Progenitor cell of endocrine pancreas (in vitro differentiated cells): ENCODE measurements at regions not wholly inside any gene's neighbourhood (a gene's known extent, or its start where the extent isn't known, plus 50 kb on each side); places are given as distances from the start of the nearest gene placed in this dataset.
A peak's percentile ranks its signal among the peaks of the same experiment; 100 is the strongest.

Experiments
- DNase-seq: peaks from one replicate; pipeline ENCODE4 v3.0.0; 2021; ENCODE audit warnings: low spot score; ENCODE audit not compliant: unreplicated experiment
- H3K27ac Mint-ChIP-seq: 2 replicates; pipeline ENCODE4 v1.8.0; 2021; ENCODE audit warnings: mild to moderate bottlenecking, moderate library complexity, mixed read lengths
- H3K27me3 Mint-ChIP-seq: 2 replicates; pipeline ENCODE4 v1.8.0; 2021; ENCODE audit warnings: mixed read lengths
- H3K36me3 Mint-ChIP-seq: 2 replicates; pipeline ENCODE4 v1.8.0; 2022; ENCODE audit warnings: mixed read lengths; ENCODE audit not compliant: insufficient read depth
- H3K4me1 Mint-ChIP-seq: 2 replicates; pipeline ENCODE4 v1.8.0; 2021; ENCODE audit warnings: low read depth, mixed read lengths
- H3K4me3 Mint-ChIP-seq: 2 replicates; pipeline ENCODE4 v1.8.0; 2021; ENCODE audit warnings: low read depth, mild to moderate bottlenecking, moderate library complexity, mixed read lengths
- H3K9me3 Mint-ChIP-seq: 2 replicates; pipeline ENCODE4 v1.8.0; 2021; ENCODE audit warnings: low read depth, mixed read lengths
- CTCF ChIP-seq: fragments of 200-600 bp; sonication (generic); IDR thresholded peaks from one replicate; pipeline ENCODE4 v1.5.0; 2021; ENCODE audit warnings: antibody characterized with exemption, mild to moderate bottlenecking; ENCODE audit not compliant: unreplicated experiment

DNA sequence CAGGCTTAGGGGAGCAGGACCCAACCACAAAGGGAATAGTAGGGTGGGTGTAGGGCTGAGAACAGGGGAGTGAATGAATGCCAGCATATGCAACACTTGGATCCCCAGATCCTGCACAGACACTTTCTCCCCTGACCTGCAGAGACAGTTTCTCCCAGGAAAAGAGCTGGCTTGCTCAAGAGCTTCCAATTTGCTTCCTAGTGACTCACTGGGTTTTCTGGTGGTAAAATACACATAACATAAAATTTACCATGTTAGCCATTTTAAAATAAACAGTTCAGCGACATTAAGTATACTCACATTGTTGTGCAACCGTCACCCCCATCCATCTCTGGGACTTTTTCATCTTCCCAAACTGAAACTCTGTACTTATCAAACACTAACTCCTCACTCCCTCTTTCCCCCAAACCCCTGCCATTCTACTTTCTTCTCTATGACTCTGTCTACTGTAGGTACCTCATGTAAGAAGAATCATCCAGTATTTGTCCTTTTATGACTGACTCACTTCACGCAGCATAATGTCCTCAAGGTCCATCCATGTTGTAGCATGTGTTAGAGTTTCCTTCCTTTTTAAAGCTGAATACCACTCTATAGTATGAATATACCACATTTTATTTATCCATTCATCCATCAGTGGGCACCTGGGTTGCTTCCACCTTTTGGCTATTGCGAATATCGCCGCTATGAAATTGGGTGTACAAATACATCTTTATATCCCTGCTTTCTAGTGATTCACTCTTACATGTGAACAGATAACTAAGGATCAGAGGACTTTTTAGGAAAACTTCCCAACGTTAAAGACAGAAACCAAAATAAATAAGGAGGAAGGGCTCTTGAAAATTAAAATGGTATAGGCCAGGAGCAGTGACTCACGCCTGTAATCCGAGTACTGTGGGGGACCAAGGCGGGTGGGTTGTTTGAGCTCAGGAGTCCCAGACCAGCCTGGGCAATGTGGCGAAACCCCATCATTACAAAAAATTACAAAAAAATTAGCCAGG is 95.6 kb upstream of the TJP1 start:
- no peak for TF ChIP-seq CTCF
- H3K36me3 Mint-ChIP-seq, result no peaks in the 10 kb centered on the region
- H3K9me3 Mint-ChIP-seq, result no peaks in the 10 kb centered on the region
- no peak overlapping the region for H3K4me3 Mint-ChIP-seq
- H3K27me3 Mint-ChIP-seq, result peaks cover 14% of the 10 kb centered on the region
- peaks cover 35% of the 10 kb centered on the region for H3K4me1 Mint-ChIP-seq
- H3K27ac Mint-ChIP-seq, result no peak overlapping the region
- DNase-seq, result no peak

DNA sequence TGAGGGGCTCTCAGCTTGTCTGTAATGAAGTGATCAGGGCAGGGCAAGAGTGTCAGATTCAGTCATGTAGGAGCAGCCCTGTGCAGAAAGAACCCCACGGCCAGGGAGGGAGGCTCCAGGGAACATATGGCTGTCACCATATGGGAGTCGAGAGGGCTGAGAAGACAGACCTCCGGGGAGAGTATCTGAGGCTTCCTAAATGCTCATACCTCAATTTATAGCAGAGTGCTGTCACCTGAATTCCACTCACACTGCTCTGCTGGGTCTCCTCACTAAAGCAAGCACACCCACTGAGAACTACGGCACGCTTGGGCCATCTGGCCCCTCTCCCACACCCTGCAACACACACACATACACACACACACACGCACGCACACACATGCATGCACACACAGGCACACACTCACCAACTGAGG is 92.3 kb upstream of the TJP1 start:
- Mint-ChIP-seq H3K27me3 (peaks cover 11% of the 10 kb centered on the region), H3K27ac (peak overlapping the region; percentile 57), H3K4me3 (no peak overlapping the region), H3K9me3 (peaks cover 8% of the 10 kb centered on the region), H3K36me3 (no peaks in the 10 kb centered on the region), H3K4me1 (peaks cover 23% of the 10 kb centered on the region)
- no peak for TF ChIP-seq CTCF
- no peak for DNase-seq

DNA sequence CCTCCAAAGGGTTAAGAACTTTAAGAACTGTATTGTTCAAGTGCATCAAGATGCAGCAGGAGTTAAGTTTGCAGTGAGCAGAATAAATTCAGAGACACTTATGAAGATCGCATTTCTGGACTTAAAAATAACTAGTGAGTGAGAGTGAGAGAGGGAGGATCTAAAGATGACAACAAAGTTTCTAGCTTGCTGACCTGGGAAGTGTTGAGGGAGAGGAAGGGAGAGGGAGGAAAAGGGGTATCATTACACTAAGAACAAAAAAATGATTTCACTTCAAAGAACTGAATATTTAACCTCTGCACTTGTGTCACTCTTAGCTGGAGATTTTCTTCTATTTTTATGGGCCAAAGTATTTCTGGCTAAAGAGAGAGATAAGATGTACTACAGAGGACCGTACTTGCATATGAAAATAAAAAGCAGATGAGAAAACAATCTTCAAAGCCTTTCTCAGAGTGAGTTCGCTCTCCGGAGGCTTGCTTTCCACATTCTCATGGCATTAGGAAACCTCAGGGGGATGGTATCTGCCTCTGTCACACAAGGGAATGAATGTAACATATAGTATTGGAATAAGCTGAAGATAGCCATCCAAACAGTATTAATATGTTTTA is 91.4 kb upstream of the TJP1 start:
- Mint-ChIP-seq H3K27ac (no peak overlapping the region), H3K4me1 (peaks cover 20% of the 10 kb centered on the region), H3K4me3 (no peak overlapping the region)

GRCh38 chr15:29911705-29912104 is 89.4 kb upstream of the TJP1 start:
- no peaks in the 10 kb centered on the region for H3K27me3 Mint-ChIP-seq
- H3K9me3 Mint-ChIP-seq, result peaks cover 8% of the 10 kb centered on the region
- no peaks in the 10 kb centered on the region for H3K36me3 Mint-ChIP-seq
- no peak overlapping the region for H3K4me3 Mint-ChIP-seq
- DNase-seq, result no peak
- H3K4me1 Mint-ChIP-seq, result peaks cover 20% of the 10 kb centered on the region
- no peak for TF ChIP-seq CTCF
- H3K27ac Mint-ChIP-seq, result no peak overlapping the region

More for the DNA sequence above, 91.4 kb upstream of the TJP1 start:
- H3K27me3 Mint-ChIP-seq, result peaks cover 5% of the 10 kb centered on the region
- peaks cover 8% of the 10 kb centered on the region for H3K9me3 Mint-ChIP-seq
- TF ChIP-seq CTCF, result no peak
- H3K36me3 Mint-ChIP-seq, result no peaks in the 10 kb centered on the region
- DNase-seq, result no peak

GRCh38 chr15:29910068-29910467 is 87.8 kb upstream of the TJP1 start:
- Mint-ChIP-seq H3K4me1 (peaks cover 20% of the 10 kb centered on the region), H3K4me3 (no peak overlapping the region), H3K9me3 (peaks cover 8% of the 10 kb centered on the region), H3K27ac (no peak overlapping the region), H3K27me3 (no peaks in the 10 kb centered on the region), H3K36me3 (no peaks in the 10 kb centered on the region)
- no peak for TF ChIP-seq CTCF
- DNase-seq, result no peak
